Neural crest cell (in vitro differentiated cells): ENCODE measurements at regions not wholly inside any gene's neighbourhood (a gene's known extent, or its start where the extent isn't known, plus 50 kb on each side); places are given as distances from the start of the nearest gene placed in this dataset.
A peak's percentile ranks its signal among the peaks of the same experiment; 100 is the strongest.

Experiments used
- DNase-seq: peaks from one replicate; pipeline ENCODE4 v3.0.0; 2021; ENCODE audit warnings: low read depth, mixed read lengths, low spot score
- H3K27ac Mint-ChIP-seq: one replicate; pipeline ENCODE4 v1.8.0; 2021; ENCODE audit warnings: mild to moderate bottlenecking, mixed read lengths; ENCODE audit not compliant: unreplicated experiment
- H3K27me3 Mint-ChIP-seq: 2 replicates; pipeline ENCODE4 v1.8.0; 2021; ENCODE audit warnings: low read depth, mild to moderate bottlenecking, mixed read lengths
- H3K36me3 Mint-ChIP-seq: 2 replicates; pipeline ENCODE4 v1.8.0; 2021; ENCODE audit warnings: low read depth, mild to moderate bottlenecking, mixed read lengths
- H3K4me1 Mint-ChIP-seq: 2 replicates; pipeline ENCODE4 v1.8.0; 2021; ENCODE audit warnings: mixed read lengths
- H3K4me3 Mint-ChIP-seq: one replicate; pipeline ENCODE4 v1.8.0; 2021; ENCODE audit warnings: mild to moderate bottlenecking, mixed read lengths
- H3K9me3 Mint-ChIP-seq: 2 replicates; pipeline ENCODE4 v1.8.0; 2021; ENCODE audit warnings: mixed read lengths
- TF ChIP-seq, protein P1 (sequence below): fragments of 200-600 bp; sonication (generic); conservative IDR thresholded peaks from 2 replicates; pipeline ENCODE4 v1.5.0; 2021; ENCODE audit warnings: antibody characterized with exemption, mild to moderate bottlenecking

DNA sequence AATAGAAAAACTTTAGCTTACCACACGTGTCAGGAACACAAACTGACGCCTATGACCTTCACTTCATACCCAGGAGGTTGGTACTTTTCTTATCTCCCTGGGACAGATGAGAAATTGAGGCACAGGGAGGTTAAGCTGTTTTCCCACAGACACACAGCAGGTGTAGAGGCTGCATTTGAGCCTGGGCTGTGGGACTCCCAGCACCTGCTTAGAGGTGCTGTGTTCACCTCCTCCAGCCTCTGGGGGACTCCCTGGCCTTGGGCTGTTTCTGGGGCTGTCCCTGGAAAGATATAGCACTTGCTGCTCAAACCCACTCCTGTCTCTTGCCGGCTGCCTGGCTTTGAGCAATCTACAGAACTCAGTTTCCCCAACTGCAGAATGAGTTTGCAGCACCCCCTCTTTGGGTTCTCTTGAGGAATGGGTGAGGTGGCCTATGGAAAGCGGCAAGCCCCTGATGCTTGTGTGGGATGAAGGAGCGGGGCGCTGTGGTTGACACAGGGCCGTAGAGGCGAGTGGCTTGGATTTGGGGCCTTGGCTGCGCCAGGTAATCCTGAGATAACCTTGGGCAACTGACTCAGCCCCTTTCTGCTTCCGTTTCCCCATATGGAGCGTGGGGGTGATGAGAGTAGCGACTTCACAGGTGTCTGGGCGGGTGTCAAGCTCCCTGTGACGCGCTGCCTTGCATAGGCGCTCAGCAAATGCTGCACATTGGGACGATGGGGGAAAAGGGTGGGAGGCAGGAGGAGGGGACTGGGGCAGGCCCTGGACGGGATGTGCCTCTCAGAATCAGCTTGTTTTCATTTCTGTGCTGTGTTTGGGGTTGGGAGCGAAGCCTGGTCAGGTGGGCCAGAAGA is 104.5 kb upstream of the CIBAR2 start:
- TF ChIP-seq, protein P1, sequence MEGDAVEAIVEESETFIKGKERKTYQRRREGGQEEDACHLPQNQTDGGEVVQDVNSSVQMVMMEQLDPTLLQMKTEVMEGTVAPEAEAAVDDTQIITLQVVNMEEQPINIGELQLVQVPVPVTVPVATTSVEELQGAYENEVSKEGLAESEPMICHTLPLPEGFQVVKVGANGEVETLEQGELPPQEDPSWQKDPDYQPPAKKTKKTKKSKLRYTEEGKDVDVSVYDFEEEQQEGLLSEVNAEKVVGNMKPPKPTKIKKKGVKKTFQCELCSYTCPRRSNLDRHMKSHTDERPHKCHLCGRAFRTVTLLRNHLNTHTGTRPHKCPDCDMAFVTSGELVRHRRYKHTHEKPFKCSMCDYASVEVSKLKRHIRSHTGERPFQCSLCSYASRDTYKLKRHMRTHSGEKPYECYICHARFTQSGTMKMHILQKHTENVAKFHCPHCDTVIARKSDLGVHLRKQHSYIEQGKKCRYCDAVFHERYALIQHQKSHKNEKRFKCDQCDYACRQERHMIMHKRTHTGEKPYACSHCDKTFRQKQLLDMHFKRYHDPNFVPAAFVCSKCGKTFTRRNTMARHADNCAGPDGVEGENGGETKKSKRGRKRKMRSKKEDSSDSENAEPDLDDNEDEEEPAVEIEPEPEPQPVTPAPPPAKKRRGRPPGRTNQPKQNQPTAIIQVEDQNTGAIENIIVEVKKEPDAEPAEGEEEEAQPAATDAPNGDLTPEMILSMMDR, result no peak
- peaks cover 53% of the 10 kb centered on the region for H3K4me1 Mint-ChIP-seq
- H3K9me3 Mint-ChIP-seq, result no peaks in the 10 kb centered on the region
- no peak overlapping the region for H3K4me3 Mint-ChIP-seq
- no peak overlapping the region for H3K27ac Mint-ChIP-seq
- H3K36me3 Mint-ChIP-seq, result no peaks in the 10 kb centered on the region
- no peak for DNase-seq
- no peaks in the 10 kb centered on the region for H3K27me3 Mint-ChIP-seq

DNA sequence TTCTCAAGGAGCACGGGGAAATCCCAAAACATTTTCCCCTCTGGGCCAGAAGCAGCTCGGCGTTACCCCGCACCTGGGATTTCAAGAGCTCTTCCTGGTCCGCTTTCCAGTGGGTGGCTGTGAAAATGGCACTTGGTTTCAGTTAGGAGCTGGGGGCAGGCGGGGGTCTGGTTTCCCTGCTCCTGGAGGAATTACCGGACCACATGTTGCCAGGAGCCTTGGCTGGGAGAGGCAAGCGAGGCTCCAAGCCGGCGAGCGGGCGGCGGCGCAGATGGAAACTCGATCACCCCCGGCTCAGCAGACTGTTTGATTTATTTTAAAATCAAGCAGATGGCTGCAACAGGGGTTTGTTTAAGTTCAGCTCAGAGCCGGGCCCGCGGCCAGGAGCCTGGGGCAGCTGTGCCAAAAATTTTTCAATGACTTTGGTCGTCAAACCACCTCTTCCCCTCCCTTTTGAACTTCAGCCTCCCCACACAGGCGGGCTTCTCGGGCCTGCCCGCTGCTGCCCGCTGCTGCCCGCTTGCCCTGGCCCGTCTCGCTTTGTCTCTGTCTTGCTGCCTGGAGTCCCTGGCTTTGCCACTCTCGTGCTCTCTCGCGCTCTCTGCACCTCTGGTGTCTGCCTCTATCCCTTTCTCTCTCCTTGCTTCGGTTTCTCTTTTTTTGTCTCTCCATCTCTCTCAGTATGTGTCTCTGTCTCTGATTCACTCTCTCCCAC is 108.0 kb upstream of the CIBAR2 start:
- Mint-ChIP-seq H3K4me3 (peak overlapping the region; percentile 10), H3K9me3 (no peaks in the 10 kb centered on the region), H3K36me3 (no peaks in the 10 kb centered on the region), H3K4me1 (peaks cover 47% of the 10 kb centered on the region), H3K27ac (no peak overlapping the region), H3K27me3 (peaks cover 3% of the 10 kb centered on the region)
- TF ChIP-seq, protein P1, result no peak
- DNase-seq, result no peak

DNA sequence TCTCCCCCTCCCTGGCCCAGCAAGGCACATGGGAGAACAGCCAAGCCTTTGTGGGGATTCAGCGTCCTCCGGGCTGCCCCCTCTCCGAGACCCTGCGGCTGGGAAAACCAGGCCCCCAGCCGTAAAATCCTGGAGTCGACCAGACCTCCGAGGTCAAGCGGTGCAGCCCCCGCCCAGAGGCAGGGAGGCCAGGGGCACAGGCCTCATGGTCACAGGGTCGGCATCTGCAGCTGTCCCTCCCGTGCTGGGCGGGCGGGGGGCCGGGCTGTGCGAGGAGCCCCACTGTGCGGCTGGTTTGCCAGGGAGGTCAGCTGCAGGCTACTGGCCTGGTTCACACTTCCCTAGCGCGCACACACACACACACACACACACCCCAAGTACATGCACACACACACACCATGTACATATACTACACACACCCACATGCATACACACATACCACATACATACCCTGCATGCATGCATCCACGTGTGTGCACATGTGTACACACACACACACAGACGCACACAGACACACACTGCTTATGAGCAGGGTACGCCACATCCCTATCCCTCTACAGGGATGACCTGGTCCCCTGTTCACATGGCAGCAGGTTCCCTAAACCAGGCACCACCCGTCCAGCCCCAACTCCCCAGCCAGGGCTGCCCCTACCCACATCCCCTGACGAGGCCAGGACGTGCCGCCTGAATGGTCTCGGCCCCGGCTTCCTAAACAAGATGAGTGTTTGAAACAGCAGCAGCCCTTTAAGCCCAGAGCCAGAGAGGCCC is 108.9 kb upstream of the CIBAR2 start:
- H3K36me3 Mint-ChIP-seq, result no peaks in the 10 kb centered on the region
- H3K4me3 Mint-ChIP-seq, result peak overlapping the region; percentile 78
- DNase-seq, result peak; percentile 59
- peaks cover 3% of the 10 kb centered on the region for H3K27me3 Mint-ChIP-seq
- peaks cover 43% of the 10 kb centered on the region for H3K4me1 Mint-ChIP-seq
- H3K9me3 Mint-ChIP-seq, result no peaks in the 10 kb centered on the region
- TF ChIP-seq, protein P1, result no peak
- no peak overlapping the region for H3K27ac Mint-ChIP-seq

DNA sequence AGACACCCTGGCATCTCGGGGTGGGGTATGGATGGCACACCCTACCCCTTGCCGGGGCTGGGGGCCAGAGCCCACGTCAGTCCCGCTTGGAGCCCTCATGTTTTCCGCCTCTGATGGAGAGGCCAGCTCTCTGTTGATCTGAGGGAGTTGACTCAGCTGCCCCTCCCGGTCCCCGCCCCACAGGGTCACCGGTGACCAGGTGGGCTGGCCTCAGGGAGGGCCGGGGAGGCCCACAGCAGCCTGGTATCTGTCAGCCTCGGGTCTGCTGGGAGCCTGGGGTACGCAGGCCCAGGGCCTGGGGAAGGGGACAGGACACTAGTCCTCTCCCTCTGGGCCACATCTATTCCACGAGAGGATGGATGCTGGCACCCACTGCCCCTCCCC is 109.5 kb upstream of the CIBAR2 start:
- H3K4me3 Mint-ChIP-seq, result no peak overlapping the region
- DNase-seq, result no peak
- TF ChIP-seq, protein P1, result no peak
- no peaks in the 10 kb centered on the region for H3K36me3 Mint-ChIP-seq
- H3K4me1 Mint-ChIP-seq, result peaks cover 43% of the 10 kb centered on the region
- H3K27ac Mint-ChIP-seq, result no peak overlapping the region
- no peaks in the 10 kb centered on the region for H3K9me3 Mint-ChIP-seq
- peaks cover 5% of the 10 kb centered on the region for H3K27me3 Mint-ChIP-seq

DNA sequence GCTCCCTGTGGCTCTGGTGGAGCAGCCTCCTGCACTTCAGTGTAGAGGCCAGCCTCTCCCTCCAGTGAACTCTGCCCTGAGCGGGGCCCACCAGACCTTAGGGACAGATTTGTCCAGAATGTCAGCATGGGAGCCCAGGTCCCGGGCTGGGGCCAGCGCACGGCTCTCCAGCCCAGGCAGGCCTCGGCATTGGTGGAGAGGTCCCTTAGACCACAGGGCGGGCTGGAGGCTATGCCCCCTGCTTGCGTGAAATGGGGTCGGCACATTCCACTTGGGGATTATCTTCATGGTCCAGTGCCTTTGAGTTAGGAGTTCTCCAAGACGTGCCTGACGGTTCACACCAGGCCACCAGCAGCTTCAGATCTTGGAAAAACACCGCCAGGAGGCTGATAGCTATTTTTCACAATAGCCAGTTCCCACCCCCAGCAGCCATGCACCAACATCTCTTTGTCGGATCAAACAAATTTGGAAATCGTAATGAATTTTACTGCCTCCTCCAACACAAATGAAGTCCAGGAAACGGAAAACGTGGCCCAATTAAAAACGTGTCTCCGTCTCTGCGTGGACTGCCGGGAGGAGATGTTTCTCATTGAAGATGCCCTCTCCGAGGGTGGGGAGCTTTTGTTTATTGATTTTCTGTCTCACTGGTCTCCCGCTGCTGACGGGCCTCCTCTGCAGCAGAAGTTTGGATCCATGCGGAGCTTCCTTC is 110.0 kb upstream of the CIBAR2 start:
- no peak overlapping the region for H3K27ac Mint-ChIP-seq
- H3K9me3 Mint-ChIP-seq, result no peaks in the 10 kb centered on the region
- peak overlapping the region; percentile 66 for H3K4me3 Mint-ChIP-seq
- peaks cover 45% of the 10 kb centered on the region for H3K4me1 Mint-ChIP-seq
- H3K27me3 Mint-ChIP-seq, result peaks cover 7% of the 10 kb centered on the region
- H3K36me3 Mint-ChIP-seq, result no peaks in the 10 kb centered on the region
- no peak for DNase-seq
- TF ChIP-seq, protein P1, result no peak
